B cell (primary cell): ENCODE measurements at regions not wholly inside any gene's neighbourhood (a gene's known extent, or its start where the extent isn't known, plus 50 kb on each side); places are given as distances from the start of the nearest gene placed in this dataset.

Experiments
- ATAC-seq: fragments of 200-7000 bp; cut with Tn5 transposase; one replicate; pipeline ENCODE4 v1.10.0; 2021; ENCODE audit warnings: low read depth, mild to moderate bottlenecking, moderate number of reproducible peaks, moderate library complexity
- CTCF ChIA-PET: fragments of 350-600 bp; sonication (Branson Sonifier 250); formaldehyde crosslinking; loops from one replicate; lab custom pipeline; 2021; ENCODE audit warnings: antibody characterized with exemption, inconsistent platforms; lab: Charles Lee
- POLR2A ChIA-PET: fragments of 350-600 bp; sonication (Branson Sonifier 250); formaldehyde crosslinking; loops from one replicate; lab custom pipeline; 2021; ENCODE audit warnings: antibody characterized with exemption; lab: Charles Lee
- DNase-seq: peaks from one replicate; pipeline ENCODE4 v3.0.0; 2013
- H2AFZ ChIP-seq: 2 replicates; pipeline ENCODE4 v1.6.1; 2012; ENCODE audit warnings: mild to moderate bottlenecking, low read depth, low read length; ENCODE audit not compliant: insufficient read depth, poor library complexity, severe bottlenecking
- H3K27ac ChIP-seq, 2 donors: 1 replicate in 1 of 2; 2 replicates in 1 of 2; pipeline ENCODE4 v1.5.1; 2012 to 2013; ENCODE audit warnings: low read length in 2 of 2, mild to moderate bottlenecking in 2 of 2, moderate library complexity in 1 of 2
- H3K27me3 ChIP-seq, 4 experiments: fragments of 200-600 bp in 1 of 4; sonication (generic) in 1 of 4; replicated peaks in 1 of 4; 1 replicate in 2 of 4; 2 replicates in 2 of 4; pipeline versions ENCODE4 v1.6.1 to v1.7.0; 2013 to 2016; ENCODE audit warnings: low read length in 3 of 4, mild to moderate bottlenecking in 2 of 4, mixed read lengths in 1 of 4, moderate library complexity in 1 of 4; ENCODE audit not compliant: insufficient read depth in 4 of 4, control insufficient read depth in 3 of 4; ENCODE audit errors: control extremely low read depth in 1 of 4
- H3K36me3 ChIP-seq, 2 experiments: replicated peaks in 1 of 2; 1 replicate in 1 of 2; 2 replicates in 1 of 2; pipeline versions ENCODE4 v1.6.1 to v1.7.1; 2013; ENCODE audit warnings: low read length in 1 of 2; ENCODE audit not compliant: insufficient read depth in 2 of 2, control insufficient read depth in 1 of 2; ENCODE audit errors: control extremely low read depth in 1 of 2, extremely low read depth in 1 of 2
- H3K4me1 ChIP-seq, 2 donors: fragments of 200-600 bp in 1 of 2; sonication (generic) in 1 of 2; 1 replicate in 1 of 2; 2 replicates in 1 of 2; pipeline versions ENCODE4 v1.5.1 to v1.6.1; 2013 to 2017; ENCODE audit warnings: low read length in 2 of 2; ENCODE audit not compliant: control insufficient read depth in 2 of 2, insufficient read depth in 2 of 2
- H3K4me2 ChIP-seq: replicated peaks from 2 replicates; pipeline ENCODE3; 2012; ENCODE audit warnings: mild to moderate bottlenecking, low read depth, low read length; ENCODE audit not compliant: poor library complexity, severe bottlenecking
- H3K4me3 ChIP-seq, 5 experiments: fragments of 200-600 bp in 1 of 5; sonication (generic) in 1 of 5; 1 replicate in 3 of 5; 2 replicates in 2 of 5; pipeline versions ENCODE4 v1.5.1 to v1.7.0; 2011 to 2016; ENCODE audit warnings: low read length in 4 of 5, mild to moderate bottlenecking in 4 of 5, low read depth in 2 of 5, control low read depth in 1 of 5, moderate library complexity in 1 of 5; ENCODE audit not compliant: insufficient read depth in 1 of 5; ENCODE audit errors: control extremely low read depth in 1 of 5, extremely low read depth in 1 of 5
- H3K79me2 ChIP-seq: fragments of 200-600 bp; sonication (generic); one replicate; pipeline ENCODE4 v1.6.0; 2016; ENCODE audit warnings: low read length; ENCODE audit not compliant: control insufficient read depth, insufficient read depth
- H3K9ac ChIP-seq: fragments of 200-600 bp; sonication (generic); 2 replicates; pipeline ENCODE4 v1.6.1; 2017; ENCODE audit warnings: mild to moderate bottlenecking, low read length, moderate library complexity
- H3K9me3 ChIP-seq, 3 donors: one replicate each; pipeline versions ENCODE4 v1.6.1 to v1.7.1; 2013; ENCODE audit warnings: low read length in 2 of 3; ENCODE audit not compliant: control insufficient read depth in 2 of 3, insufficient read depth in 1 of 3; ENCODE audit errors: control extremely low read depth in 1 of 3
- H4K20me1 ChIP-seq: 2 replicates; pipeline ENCODE4 v1.6.0; 2012; ENCODE audit warnings: mild to moderate bottlenecking, low read length; ENCODE audit not compliant: insufficient read depth, control insufficient read depth, poor library complexity, severe bottlenecking
- H3K27ac Mint-ChIP-seq: one replicate; pipeline ENCODE4 v1.8.0; 2021; ENCODE audit warnings: mixed read lengths
- H3K27me3 Mint-ChIP-seq: one replicate; pipeline ENCODE4 v1.8.0; 2021; ENCODE audit warnings: mixed read lengths
- H3K4me1 Mint-ChIP-seq: one replicate; pipeline ENCODE4 v1.8.0; 2021; ENCODE audit warnings: mixed read lengths
- H3K4me3 Mint-ChIP-seq: one replicate; pipeline ENCODE4 v1.8.0; 2021; ENCODE audit warnings: mixed read lengths
- H3K9me3 Mint-ChIP-seq: one replicate; pipeline ENCODE4 v1.8.0; 2022; ENCODE audit warnings: mixed read lengths; ENCODE audit not compliant: insufficient read depth
- EZH2 ChIP-seq: IDR thresholded peaks from 2 replicates; pipeline ENCODE4 v1.6.1; 2012; ENCODE audit warnings: borderline replicate concordance, low read depth, mild to moderate bottlenecking, moderate library complexity, low read length; ENCODE audit not compliant: insufficient read depth, poor library complexity, severe bottlenecking
- WGBS: methylation state at CpG from one replicate; pipeline ENCODE4 v1.1.5; 2013; ENCODE audit warnings: missing lambda C conversion rate; ENCODE audit not compliant: insufficient coverage; 5-methylcytosine and 5-hydroxymethylcytosine counted together
- intact Hi-C: fragments of 100-400 bp; cut with micrococcal nuclease; formaldehyde crosslinking; loops from one replicate; pipeline ENCODE4 v1.10.0; 2022
- TF ChIP-seq, protein P1 (sequence below): fragments of 200-600 bp; IDR thresholded peaks from one replicate; pipeline ENCODE4 v1.8.0; 2022; ENCODE audit warnings: antibody characterized with exemption, mild to moderate bottlenecking

DNA sequence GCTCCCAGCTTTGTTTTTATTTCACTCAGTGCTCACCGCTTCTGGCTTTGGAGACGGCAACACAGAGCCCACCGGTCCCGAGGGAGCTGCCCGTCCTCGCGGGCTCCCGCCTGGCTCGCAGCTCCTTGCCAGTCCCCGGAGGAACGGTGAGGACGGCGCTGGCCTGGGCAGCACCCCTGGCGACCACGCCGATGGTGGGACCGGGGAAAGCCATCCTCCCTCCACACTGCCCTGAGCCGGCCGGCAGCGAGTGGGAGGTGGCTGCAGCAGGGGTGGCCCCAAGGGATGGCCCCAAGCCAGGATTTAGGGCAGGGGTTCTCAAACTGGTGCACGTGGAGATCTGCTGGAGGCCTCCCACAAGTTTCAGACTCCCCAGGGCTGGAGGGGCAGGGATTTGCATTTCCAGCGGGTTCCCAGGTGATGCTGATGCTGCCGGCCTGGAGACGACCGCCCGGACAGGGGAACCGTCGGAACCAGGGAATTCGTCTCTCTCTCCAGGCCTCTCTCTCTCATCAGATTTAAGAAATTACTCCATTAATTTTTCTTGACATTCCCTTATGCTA is 293.2 kb upstream of the IRX4 start:
- Histone ChIP-seq H3K9me3 (peaks cover 0 to 9% (median 0%) of the 10 kb centered on the region in 3 donors), H3K27ac (no peak overlapping the region), H3K4me3 (no peak overlapping the region), H3K79me2 (no peaks in the 10 kb centered on the region), H3K27me3 (no peaks in the 10 kb centered on the region), H4K20me1 (no peaks in the 10 kb centered on the region), H3K9ac (no peak overlapping the region), H3K4me1 (no peaks in the 10 kb centered on the region), H2AFZ (no peak overlapping the region), H3K4me2 (no peak overlapping the region), H3K36me3 (no peaks in the 10 kb centered on the region)
- no peak overlapping the region for H3K4me3 Mint-ChIP-seq
- H3K9me3 Mint-ChIP-seq: no peaks in the 10 kb centered on the region
- no peak for DNase-seq
- intact Hi-C loops: no loop called here
- ChIA-PET POLR2A (no interaction called here), CTCF (no interaction called here)
- no peak overlapping the region for H3K27ac Mint-ChIP-seq
- WGBS: 94% methylated on average over 26 of the region's 29 CpGs
- H3K27me3 Mint-ChIP-seq: peaks cover 4% of the 10 kb centered on the region
- TF ChIP-seq EZH2: no peak
- TF ChIP-seq, protein P1, sequence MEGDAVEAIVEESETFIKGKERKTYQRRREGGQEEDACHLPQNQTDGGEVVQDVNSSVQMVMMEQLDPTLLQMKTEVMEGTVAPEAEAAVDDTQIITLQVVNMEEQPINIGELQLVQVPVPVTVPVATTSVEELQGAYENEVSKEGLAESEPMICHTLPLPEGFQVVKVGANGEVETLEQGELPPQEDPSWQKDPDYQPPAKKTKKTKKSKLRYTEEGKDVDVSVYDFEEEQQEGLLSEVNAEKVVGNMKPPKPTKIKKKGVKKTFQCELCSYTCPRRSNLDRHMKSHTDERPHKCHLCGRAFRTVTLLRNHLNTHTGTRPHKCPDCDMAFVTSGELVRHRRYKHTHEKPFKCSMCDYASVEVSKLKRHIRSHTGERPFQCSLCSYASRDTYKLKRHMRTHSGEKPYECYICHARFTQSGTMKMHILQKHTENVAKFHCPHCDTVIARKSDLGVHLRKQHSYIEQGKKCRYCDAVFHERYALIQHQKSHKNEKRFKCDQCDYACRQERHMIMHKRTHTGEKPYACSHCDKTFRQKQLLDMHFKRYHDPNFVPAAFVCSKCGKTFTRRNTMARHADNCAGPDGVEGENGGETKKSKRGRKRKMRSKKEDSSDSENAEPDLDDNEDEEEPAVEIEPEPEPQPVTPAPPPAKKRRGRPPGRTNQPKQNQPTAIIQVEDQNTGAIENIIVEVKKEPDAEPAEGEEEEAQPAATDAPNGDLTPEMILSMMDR: no peak
- ATAC-seq: no peak
- H3K4me1 Mint-ChIP-seq: no peaks in the 10 kb centered on the region

DNA sequence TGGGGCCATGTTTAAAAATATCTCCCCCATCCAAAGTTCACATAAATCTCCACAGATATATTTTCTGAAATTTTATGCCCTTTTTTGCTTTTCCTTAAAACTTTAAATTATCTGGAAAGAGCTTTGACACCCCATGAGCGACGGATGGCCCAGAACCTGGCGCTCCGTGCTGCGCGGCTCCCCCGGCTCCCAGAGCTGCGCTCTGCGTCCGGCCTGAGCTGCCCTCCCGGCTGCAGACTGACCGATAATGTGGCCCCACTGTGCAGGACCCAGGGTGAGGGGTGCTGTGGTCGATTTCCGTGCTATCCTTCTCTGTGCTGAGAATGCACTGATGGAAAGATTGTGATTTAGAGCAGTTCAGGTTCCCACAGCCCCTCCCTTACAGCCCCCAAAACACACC is 292.3 kb upstream of the IRX4 start:
- no peak overlapping the region for H3K4me3 Mint-ChIP-seq
- peaks cover 4% of the 10 kb centered on the region for H3K27me3 Mint-ChIP-seq
- Histone ChIP-seq H3K9me3 (peaks cover 0 to 14% (median 0%) of the 10 kb centered on the region in 3 donors), H3K27ac (no peak overlapping the region), H3K36me3 (no peaks in the 10 kb centered on the region), H3K4me2 (no peak overlapping the region), H3K9ac (no peak overlapping the region), H4K20me1 (no peaks in the 10 kb centered on the region), H3K4me3 (no peak overlapping the region), H3K4me1 (no peaks in the 10 kb centered on the region), H3K27me3 (no peaks in the 10 kb centered on the region), H2AFZ (no peak overlapping the region), H3K79me2 (no peaks in the 10 kb centered on the region)
- ATAC-seq: no peak
- intact Hi-C loops: no loop called here
- no peaks in the 10 kb centered on the region for H3K9me3 Mint-ChIP-seq
- no peak overlapping the region for H3K27ac Mint-ChIP-seq
- H3K4me1 Mint-ChIP-seq: no peaks in the 10 kb centered on the region
- TF ChIP-seq, protein P1: no peak
- no peak for TF ChIP-seq EZH2
- ChIA-PET CTCF (no interaction called here), POLR2A (no interaction called here)
- no peak for DNase-seq
- WGBS: 88% methylated on average over 14 of the region's 14 CpGs
